GM19468 (cell line): ENCODE measurements at regions not wholly inside any gene's neighbourhood (a gene's known extent, or its start where the extent isn't known, plus 50 kb on each side); places are given as distances from the start of the nearest gene placed in this dataset.

ENCODE experiments used
- ATAC-seq: cut with Tn5 transposase; IDR thresholded peaks from one replicate; pipeline ENCODE4 v1.9.1; 2021; ENCODE audit warnings: mild to moderate bottlenecking, moderate library complexity, moderate number of reproducible peaks; ENCODE audit not compliant: unreplicated experiment; ENCODE audit errors: extremely low read depth

DNA sequence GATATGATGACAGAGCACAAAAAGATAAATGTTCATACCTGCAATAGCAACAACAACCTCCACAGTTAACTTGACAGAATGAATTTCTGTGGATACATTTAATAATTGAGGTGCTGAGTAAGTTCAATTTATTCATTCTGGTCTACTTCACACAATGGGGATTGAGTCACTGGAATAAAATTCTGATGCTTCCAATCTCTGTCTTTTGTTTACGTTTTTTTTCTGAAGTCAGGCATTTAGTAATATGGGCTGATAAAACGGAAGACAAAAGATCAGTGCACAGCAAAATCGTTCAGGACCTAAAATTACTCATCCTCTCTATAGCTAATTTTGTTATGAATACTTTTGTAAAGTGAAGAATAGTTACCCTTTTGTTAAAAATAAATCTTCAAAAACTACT is 565.9 kb upstream of the CCDC54 start:
- no peak for ATAC-seq

DNA sequence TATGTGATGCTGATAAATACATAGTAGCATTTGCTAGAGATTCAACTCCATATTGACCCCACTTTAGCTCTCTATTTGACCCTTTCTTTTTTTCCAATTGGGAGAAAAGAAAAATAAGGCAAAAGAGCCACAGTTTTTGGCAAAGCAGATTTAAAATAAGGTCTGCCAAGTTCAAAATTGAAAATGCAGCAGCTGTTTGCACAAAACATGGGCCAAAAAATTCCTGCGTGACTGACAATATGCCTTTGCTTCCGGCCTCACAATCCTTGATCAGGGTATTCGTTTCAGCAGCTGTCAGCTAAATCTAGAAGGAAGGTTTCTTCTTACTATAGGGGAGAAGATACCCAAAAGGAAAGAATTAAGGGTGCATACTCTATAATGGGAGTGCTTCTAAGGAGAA is 563.5 kb upstream of the CCDC54 start:
- ATAC-seq = no peak

DNA sequence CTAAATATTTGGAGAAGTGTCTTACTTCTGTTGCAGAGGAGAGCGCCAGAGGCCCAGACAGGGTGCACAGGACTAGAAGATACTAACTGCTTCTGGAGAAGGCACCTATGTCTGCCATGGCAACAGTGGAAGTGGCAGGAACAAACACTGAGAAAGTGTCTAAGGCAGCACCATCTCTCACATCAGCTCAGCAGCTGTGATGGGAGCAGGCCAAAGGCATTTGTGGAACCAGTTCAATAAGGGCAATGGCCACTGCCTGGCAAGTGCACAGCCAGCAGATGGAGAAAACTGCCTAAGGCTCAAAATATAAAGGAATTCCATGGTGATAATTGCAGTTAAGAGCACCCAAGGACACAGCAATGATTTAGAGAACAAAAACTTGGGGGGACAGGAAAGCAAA is 563.0 kb upstream of the CCDC54 start:
- ATAC-seq = no peak

DNA sequence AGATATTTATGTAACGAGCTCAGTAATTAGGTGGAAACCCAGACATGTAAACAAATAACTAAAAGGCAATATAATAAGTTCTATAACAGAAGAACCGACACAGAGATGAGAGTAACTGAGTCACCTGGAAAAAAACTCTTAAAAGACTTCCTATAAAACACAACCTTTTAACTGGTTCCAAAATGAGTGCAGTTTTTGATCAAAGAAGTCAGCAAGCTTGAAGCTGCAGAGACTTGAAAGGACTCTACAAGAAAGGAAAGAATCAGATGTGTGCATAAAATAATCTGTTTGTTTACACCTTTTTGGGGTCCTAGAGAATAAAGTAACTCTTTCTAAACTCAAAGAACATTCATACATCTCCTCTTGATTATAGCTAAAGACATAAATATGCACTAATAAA is 560.4 kb upstream of the CCDC54 start:
- ATAC-seq = no peak

DNA sequence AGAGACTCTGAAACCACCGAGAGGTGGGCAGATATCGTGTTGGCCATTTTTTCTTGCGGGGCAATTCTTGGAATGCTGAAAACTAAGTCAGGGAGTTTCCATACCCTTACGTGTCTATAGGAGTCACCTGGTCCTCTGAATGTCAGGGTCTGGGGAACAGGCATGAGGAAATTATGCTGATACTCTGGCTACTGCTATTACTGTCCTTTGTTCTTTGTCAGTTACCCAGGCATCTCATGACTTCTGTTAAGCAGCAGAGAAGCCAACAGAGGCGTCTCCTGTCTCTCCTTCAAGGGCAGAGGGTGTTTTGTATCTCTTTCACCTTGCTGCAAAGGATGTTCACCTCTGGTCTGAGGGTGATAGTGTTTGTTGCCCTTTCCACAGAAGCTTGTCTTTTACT is 559.5 kb upstream of the CCDC54 start:
- no peak for ATAC-seq

DNA sequence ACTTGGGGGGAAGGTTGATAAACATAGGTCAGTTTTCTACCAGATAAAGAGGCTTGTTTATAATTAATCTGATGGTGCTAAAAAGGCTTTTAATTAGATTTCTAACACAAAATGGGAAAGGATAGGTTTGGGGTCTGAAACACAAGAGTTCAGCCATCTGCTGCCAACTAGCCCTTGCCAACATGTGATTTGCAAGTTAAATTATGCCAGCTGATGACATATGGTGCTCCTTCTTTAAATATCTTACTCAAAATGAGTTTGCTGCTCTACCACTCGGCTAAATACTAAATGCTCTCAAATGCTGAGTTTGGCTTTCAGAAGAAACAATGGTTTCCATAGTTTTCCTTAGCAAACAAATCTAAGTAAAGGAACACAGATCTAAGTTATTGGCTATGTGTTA is 557.8 kb upstream of the CCDC54 start:
- no peak for ATAC-seq

DNA sequence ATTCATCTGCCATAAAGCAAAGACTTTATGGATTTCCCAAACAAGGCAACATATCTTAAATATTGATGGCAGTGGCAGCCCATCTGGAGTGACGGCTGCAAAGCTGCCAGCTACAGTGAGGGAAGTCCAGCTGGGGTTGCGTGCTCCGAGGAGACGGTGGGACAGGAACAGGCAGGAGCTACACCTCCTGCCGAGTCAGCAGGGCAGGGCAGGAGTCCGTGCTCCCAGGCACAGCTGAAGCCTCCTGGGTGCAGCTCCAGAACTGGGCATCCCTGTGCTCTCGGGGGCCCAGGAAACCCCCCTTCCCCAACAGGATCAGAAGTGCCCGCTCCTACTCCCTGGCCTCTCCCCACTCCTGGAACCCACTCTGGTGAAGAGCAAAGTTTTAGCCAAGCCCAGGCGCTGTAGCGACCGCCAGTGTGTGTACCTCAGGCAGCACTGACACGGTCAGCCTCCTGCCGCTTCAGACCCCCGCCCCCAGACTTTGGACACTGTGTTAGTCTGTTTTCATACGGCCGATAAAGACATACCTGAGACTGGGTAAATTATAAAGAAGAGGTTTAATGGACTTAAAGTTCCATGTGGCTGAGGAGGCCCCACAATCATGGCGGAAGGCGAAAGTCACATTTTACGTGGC is 556.4 kb upstream of the CCDC54 start:
- no peak for ATAC-seq

DNA sequence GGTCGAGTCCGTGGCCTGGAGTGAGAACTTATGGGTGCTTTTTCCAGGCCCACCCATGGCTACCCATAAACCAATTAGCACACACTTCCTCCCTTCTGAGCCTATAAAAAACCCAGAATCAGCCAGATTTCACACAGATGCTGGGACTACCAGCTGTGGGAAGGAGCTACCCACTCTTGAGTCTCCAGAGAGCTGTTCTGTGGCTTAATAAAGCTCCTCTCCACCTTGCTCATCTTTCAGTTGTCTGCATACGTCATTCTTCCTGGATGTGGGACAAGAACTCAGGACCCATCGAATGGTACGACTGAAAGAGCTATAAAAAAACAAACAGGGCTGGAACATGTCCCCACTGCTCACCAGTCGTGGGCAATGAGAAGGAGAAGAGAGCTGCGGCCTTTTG is 555.4 kb upstream of the CCDC54 start:
- no peak for ATAC-seq

DNA sequence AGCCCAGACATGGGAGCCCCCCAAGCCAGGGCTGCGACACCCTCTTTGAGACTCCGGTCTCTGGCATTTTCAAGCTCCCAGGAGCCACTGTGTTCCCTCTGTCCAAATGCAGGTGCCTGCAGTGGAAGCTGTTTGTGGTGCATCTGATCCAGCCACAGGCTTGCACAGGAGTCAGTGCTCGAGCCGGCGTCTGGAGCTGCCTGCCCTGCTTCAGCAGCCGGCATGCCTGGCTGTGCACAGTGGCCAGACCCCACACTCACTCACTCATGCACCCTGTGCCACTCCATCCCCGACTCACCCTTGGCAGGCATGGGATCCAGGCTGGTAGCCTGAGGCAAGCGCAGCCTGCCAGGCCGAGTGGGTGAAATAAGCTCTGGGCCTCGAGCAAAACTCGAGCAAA is 555.0 kb upstream of the CCDC54 start:
- no peak for ATAC-seq

DNA sequence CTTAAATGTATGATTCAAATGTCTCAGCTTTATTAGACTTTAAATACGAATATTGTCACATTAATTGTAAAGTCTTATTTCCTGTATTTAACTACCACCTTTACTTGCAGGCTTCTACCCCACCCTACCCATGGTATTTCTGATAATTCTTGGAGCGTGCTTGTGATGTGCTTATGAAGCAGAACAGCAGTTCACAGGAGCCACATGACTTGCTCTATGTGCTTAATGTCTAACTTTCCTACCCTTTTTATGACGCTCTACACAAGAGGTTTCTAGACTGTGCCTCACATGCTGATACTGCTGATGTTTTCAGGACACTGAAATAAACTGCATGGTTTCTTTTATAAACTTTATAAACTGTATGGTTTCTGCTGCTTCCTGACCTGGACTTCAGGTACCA is 553.5 kb upstream of the CCDC54 start:
- no peak for ATAC-seq

DNA sequence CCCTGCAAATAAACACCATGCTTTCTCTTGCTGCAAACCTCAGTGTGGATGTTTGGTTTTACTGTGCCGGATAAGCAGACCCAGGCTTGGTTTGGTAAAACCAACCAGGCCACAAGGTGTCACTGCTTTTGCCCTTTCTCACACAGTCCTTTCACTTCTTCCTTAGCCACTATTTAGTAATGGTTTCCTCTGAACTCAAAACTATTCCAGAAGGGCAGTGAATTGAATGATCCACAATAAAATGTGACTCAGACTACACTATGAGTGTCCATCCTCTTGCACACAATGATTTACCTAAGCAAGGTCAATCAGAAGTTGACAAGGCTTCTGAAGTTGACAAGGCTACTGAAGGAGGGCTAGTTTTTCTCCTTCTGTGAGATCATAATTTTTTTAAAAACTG is 552.4 kb upstream of the CCDC54 start:
- no peak for ATAC-seq

DNA sequence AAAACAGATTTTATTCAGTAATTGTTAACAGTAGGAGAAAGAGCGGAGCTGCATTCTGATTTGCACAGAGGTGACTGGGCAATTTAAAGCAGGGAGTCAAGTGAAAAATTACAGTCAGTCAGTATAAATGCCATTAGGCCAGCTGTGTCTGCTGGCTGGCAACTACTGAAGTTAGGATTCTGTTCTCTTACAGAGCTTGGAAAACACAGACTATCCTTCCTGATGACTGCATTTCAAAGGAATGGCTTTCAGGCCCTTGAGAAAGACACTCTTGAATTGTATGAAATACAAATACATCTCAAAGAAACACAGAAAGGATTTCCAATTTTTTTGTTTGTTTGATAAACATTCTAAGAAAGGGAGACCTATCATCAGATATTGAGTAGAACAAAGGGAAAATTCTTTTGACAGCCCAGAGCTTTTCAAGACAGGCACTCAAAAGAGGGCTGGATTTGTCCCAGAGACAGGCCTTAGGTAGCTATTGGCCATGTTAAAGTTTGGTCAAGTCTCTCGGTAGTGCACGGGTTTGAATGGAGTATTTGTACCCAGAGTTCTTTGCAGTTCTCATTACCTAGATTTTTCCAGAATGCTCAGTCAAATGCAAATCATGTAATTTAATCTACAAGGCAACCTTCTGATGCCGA is 551.2 kb upstream of the CCDC54 start:
- ATAC-seq = no peak

DNA sequence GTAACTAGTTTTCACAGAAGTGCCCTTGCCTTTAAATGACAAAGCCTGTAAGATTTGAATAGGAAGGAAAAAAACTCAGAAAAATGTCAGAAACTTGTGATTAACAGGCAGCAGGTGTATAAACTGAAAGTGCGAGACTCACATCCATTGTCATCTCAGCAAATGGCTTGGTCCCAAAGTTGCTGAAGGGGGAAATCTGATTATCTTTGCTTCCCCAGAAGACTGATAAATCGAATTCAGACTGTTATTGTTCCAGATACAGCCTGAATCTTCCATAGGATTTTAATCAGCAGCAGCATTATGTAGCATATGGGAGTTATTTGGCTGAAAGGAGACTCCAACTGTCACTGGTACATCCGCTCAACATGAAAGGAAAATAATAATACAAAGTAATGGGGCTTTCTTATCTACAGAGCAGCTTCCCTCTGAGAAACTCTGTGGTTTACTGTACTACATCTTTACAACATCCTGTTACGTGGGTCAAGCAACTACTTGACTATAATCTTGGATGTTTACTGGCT is 550.4 kb upstream of the CCDC54 start:
- ATAC-seq = no peak

DNA sequence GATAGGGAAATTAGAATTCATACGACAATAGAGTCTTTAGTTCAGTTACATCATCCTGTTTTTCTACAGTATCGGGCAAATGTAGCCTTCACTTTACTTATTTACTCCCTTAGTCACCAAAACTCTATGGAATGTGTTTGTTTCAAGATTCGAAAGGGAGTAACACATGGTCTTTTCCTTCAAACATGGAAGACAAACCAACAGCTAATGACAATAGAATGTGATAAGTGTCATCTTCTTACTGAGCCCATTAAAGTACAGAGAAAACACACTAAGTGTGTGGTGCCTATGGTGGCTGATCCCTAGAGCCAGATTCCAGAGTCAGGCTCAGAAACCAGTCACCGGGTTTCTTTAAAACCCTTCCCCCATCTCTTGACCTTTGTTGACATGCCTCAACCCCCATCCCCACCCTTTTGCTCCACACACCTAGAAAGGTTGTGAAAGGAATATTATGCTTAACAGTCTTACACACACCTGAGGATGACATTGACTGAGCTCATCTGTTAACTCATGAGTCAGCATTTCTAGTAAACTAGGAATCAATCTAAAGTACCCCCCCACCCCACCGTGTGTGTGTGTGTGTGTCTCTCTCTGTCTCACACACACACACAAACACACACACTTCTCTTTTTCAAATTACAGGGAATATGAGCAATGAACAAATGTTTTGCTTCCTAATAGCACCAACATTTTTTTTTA is 549.6 kb upstream of the CCDC54 start:
- no peak for ATAC-seq

DNA sequence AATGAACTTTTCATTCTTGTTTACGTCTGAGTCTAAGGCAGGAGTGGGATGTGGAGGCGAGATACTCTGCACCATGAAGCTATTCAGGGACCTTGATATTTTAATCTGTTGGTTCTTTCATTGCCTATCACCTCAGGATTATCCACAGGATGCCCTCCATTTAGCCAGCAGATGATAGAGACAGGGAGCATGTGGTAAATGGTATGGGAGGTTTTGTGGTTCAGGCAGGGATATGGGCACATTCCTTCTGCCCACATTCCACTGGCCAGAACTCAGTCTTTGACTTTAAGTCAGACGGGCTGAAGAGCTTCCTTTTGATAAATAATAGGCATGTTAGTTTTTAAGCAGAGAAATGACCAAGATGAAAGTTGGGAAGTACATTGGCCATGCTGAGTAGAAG is 548.0 kb upstream of the CCDC54 start:
- ATAC-seq = no peak

DNA sequence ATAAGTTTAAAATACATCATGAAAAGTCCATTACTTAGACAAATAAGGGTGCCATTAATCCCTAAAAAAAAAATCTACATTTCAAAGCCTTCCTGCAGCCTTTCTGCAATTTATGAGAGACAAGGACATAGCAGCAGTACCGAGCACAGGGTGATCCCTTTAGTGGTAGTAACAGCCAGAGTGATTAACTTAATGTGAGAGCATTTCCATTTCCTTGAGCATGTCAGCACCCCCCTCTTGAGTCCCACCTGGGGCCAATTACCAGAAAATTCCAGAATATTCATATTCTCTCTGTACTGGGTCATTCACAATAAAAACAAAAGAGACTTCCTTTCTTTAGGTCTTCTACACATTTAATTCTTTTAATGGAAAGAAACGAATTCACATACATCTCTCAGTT is 546.9 kb upstream of the CCDC54 start:
- ATAC-seq = no peak

DNA sequence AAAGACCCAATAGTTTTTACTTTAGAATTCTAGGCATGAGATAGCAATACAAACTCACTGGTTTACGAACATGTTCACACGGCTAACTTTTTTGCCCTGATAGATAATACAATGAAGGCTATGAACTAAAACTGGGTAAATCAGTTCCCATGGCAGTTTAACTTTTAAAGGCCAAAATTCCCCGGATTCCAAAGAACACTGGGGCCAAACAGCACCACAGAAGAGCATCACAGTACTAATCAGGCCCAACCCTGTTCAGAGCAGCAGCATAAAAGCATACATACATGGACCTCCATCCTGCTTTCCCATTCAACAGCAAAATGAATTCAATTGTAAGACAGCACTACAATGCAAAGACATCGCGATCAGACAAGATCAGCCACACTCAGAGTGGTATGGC is 540.3 kb upstream of the CCDC54 start:
- ATAC-seq = no peak

DNA sequence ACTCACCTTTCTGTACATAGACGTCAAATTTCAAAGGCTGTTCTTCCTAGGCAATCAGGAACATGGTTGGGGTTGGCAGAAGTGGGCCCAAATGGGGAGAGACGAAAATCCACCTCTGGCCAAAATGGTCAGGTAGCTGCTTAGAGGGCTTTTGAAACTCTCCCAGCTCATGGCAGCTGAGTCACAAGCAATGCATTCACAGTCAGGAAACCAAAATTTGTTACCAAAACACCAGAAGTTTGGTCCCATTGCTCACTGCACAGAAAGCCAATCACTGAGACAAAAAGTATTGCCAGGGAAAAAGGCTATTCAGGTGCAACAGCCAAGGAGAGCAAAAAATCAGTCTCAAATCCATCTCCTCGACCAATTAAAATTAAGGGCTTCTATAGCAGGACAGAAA is 539.6 kb upstream of the CCDC54 start:
- ATAC-seq = no peak

DNA sequence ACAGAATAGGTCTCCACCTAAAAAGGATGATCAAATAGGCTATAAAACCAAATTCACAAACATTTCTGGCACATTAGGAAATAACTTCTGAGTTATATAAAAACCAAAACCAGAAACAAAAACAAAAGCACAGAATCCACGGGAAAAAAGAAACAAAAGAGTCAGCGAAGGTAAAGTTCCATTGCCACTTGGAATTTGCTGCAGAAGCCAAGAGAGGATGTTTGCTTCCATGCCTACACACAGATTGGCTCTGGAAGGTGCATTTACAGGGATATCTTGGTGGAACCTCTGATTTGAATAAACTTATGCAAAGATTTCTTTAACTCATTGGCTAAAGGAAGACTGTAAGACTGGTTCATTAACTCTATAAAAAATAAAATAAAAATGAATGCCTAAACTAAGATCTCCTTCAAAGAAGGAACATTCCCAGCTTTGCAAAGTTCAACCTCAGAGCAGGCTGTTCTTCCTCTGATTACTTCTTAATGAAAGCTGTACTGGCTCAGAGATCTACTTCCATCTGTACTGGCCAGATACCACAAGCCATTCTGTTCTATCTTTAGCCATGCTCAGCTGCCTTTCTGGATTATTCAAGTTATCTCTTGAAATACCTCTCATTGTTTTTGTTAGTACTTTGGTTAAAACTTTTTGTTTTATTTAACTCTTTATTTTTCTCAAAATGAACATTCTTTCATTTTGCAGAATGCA is 537.5 kb upstream of the CCDC54 start:
- ATAC-seq = no peak

DNA sequence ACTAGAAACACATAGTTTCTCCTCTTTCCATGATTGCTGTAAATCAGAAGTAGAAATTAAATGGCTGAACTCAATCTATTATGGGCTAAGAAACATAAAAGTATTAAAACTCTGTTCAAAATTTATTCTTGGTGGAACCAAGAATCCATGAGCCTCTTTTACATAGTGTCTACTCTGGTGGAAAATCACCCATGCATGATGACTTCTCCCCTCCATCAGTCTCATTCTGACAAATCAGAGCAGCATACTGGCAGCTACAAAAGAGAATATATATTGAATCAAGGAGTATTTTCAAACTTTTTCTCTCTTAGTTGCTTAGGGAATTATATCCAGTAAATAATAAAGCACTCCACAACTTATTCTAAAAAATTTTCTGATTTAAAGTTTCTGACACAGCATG is 536.9 kb upstream of the CCDC54 start:
- ATAC-seq = no peak

DNA sequence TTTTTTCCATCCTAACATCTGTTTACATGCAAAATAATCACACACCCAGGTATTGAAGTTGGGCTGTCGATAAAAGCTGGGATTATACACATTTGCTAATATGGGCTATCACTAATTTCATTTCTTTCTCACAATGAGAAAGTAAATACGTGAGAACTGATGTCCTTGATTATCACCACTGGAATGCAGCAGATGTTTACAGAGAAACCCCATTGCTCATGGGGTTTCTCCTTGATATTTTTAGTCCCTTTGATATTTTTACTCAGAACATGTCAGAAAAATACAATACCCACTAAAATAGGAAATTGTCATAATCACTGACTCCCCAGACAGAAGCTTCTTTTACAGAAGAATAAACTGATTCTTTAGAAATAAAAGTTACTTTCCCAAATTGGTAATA is 535.1 kb upstream of the CCDC54 start:
- ATAC-seq = no peak
